ENCODE measurements at regions not wholly inside any gene's neighbourhood (a gene's known extent, or its start where the extent isn't known, plus 50 kb on each side); places are given as distances from the start of the nearest gene placed in this dataset.

DNA sequence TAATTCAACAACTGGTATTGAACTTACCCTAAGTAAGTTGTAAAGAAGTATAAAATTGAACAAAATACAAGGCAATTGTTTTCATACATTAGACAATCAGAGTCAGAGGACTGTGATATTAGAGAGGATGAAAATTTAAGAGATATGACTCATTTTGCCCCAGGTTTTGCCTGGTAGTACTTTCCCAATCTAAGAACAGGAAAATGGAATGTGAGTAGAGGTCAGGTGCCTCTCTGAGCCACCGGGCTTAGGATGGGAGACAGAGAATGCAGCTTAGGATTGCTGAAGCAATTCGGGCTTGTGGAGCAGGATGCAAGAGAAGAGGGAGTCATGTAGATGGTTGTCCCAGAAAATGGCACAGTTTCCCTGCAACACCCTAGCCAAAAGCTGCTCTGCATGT lies 219.7 kb upstream of the CHST9 start:
- H3K9me3 Mint-ChIP-seq, result no peaks in the 10 kb centered on the region
- DNase-seq (ENCODE audit: low spot score in 2 of 2, unreplicated experiment in 2 of 2), result no peak
- H3K27ac Mint-ChIP-seq, result no peak overlapping the region
- no peaks in the 10 kb centered on the region for H3K27me3 Mint-ChIP-seq (ENCODE audit: low read depth)
- TF ChIP-seq, protein P1, sequence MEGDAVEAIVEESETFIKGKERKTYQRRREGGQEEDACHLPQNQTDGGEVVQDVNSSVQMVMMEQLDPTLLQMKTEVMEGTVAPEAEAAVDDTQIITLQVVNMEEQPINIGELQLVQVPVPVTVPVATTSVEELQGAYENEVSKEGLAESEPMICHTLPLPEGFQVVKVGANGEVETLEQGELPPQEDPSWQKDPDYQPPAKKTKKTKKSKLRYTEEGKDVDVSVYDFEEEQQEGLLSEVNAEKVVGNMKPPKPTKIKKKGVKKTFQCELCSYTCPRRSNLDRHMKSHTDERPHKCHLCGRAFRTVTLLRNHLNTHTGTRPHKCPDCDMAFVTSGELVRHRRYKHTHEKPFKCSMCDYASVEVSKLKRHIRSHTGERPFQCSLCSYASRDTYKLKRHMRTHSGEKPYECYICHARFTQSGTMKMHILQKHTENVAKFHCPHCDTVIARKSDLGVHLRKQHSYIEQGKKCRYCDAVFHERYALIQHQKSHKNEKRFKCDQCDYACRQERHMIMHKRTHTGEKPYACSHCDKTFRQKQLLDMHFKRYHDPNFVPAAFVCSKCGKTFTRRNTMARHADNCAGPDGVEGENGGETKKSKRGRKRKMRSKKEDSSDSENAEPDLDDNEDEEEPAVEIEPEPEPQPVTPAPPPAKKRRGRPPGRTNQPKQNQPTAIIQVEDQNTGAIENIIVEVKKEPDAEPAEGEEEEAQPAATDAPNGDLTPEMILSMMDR (IDR thresholded peaks at IDR 0.05; ENCODE audit: unreplicated experiment), result no peak
- peaks cover 11% of the 10 kb centered on the region for H3K4me1 Mint-ChIP-seq
- H3K36me3 Mint-ChIP-seq, result no peaks in the 10 kb centered on the region
- H3K4me3 Mint-ChIP-seq, result no peak overlapping the region

DNA sequence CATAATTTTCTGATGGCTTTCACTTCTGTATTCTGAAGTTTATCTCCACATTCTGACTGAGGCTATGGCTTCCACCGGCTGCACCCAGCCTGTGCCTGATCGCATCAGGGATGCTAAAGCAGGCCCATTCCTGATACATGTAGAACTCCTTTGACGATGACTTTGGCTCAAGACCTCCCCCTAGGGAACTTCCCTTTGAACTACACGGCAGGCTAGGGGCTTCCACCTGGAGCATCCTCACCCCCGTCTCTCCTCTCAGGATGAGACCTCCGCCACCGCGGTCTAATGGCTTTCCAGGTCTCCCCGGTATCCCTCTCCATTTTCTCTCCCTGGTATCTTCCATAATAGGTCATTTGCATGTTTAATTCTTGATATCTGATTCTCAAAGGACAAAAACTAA lies 214.9 kb upstream of the CHST9 start:
- no peak overlapping the region for H3K4me3 Mint-ChIP-seq
- TF ChIP-seq, protein P1 (IDR thresholded peaks at IDR 0.05; ENCODE audit: unreplicated experiment), result no peak
- H3K27me3 Mint-ChIP-seq (ENCODE audit: low read depth), result no peaks in the 10 kb centered on the region
- no peak for DNase-seq (ENCODE audit: low spot score in 2 of 2, unreplicated experiment in 2 of 2)
- H3K27ac Mint-ChIP-seq, result no peak overlapping the region
- H3K36me3 Mint-ChIP-seq, result no peaks in the 10 kb centered on the region
- H3K9me3 Mint-ChIP-seq, result no peaks in the 10 kb centered on the region
- H3K4me1 Mint-ChIP-seq, result peaks cover 11% of the 10 kb centered on the region

DNA sequence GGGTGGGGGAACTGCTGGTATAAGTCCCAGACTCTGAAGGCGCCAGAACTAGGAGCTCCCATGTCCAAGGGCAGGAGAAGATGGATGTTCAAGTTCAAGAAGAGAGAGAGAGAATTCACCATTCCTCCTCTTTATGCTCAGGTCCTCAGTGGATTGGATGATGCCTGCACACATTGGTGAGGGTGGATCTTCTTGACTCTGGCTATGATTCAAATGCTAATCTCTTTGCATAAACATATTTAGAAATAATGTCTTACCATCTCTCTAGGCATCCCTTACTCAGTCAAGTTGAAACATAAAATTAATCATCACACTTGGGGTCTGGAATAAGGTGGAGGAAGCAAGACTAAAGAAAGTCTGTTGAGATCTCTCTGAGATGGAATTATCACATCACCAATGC lies 210.6 kb upstream of the CHST9 start:
- Mint-ChIP-seq H3K4me3 (no peak overlapping the region), H3K27me3 (ENCODE audit: low read depth) (no peaks in the 10 kb centered on the region), H3K27ac (no peak overlapping the region), H3K9me3 (peaks cover 3% of the 10 kb centered on the region), H3K4me1 (no peaks in the 10 kb centered on the region), H3K36me3 (no peaks in the 10 kb centered on the region)
- DNase-seq (ENCODE audit: low spot score in 2 of 2, unreplicated experiment in 2 of 2), result no peak
- TF ChIP-seq, protein P1 (IDR thresholded peaks at IDR 0.05; ENCODE audit: unreplicated experiment), result no peak

DNA sequence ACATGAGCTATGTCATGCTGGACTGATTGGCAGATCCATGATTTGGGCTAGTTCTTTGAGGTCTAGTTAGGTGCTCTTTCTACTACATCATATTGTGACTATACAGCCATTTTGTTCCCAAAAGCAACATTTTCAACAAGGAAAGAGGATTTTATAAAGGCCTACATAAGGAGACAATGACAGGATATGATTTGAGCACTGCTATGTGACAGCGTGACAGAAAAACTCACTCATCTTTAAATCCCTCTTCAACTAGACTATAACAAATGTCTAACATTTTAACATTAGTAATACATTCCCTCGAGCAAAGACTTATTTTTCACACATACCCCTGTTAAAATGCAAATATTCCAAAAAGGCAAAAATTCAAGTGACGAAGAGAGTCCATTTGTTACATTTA lies 209.6 kb upstream of the CHST9 start:
- Mint-ChIP-seq H3K4me3 (no peak overlapping the region), H3K9me3 (peaks cover 8% of the 10 kb centered on the region), H3K4me1 (no peaks in the 10 kb centered on the region), H3K36me3 (peaks cover 2% of the 10 kb centered on the region), H3K27ac (no peak overlapping the region), H3K27me3 (ENCODE audit: low read depth) (no peaks in the 10 kb centered on the region)
- TF ChIP-seq, protein P1 (IDR thresholded peaks at IDR 0.05; ENCODE audit: unreplicated experiment), result no peak
- DNase-seq (ENCODE audit: low spot score in 2 of 2, unreplicated experiment in 2 of 2), result no peak

DNA sequence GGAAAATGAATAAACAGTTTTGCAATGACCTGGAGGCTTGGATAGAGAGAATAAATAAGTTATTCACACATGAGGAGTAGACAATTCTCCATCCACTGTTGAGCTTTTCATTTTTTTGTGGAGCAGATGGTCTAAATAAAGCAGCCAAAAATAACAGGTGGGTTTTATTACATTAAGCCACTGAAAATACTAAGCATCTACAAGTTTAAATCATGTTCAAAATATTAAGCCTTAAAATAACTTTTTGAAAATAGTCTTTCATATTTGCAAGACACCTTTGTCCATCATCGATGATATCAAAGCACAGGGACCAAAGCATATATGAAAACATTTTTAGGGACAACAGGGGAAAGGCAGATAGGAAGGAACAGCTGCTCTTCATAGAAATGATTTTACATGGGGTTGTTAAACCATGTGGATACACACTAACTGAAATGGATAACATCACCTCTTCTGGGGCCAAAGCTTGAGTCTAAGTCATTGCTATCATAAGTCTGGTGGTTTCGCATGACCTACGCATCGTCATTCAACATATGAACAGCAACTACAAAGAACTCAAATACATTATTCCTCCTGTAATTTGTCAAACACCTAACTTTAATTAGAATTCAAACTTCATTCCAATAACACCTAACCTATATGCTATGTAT lies 197.6 kb upstream of the CHST9 start:
- Mint-ChIP-seq H3K27ac (no peak overlapping the region), H3K4me3 (no peak overlapping the region), H3K27me3 (ENCODE audit: low read depth) (no peaks in the 10 kb centered on the region), H3K4me1 (peaks cover 4% of the 10 kb centered on the region), H3K36me3 (no peaks in the 10 kb centered on the region), H3K9me3 (no peaks in the 10 kb centered on the region)
- no peak for DNase-seq (ENCODE audit: low spot score in 2 of 2, unreplicated experiment in 2 of 2)
- TF ChIP-seq, protein P1 (IDR thresholded peaks at IDR 0.05; ENCODE audit: unreplicated experiment), result no peak

All from mesothelial cell of epicardium (in vitro differentiated cells).